ENCODE measurements at regions not wholly inside any gene's neighbourhood (a gene's known extent, or its start where the extent isn't known, plus 50 kb on each side); places are given as distances from the start of the nearest gene placed in this dataset.

GRCh38 chr19:27860309-27860934 is 1352.5 kb downstream of the UQCRFS1 start:
- TF ChIP-seq, protein P1, sequence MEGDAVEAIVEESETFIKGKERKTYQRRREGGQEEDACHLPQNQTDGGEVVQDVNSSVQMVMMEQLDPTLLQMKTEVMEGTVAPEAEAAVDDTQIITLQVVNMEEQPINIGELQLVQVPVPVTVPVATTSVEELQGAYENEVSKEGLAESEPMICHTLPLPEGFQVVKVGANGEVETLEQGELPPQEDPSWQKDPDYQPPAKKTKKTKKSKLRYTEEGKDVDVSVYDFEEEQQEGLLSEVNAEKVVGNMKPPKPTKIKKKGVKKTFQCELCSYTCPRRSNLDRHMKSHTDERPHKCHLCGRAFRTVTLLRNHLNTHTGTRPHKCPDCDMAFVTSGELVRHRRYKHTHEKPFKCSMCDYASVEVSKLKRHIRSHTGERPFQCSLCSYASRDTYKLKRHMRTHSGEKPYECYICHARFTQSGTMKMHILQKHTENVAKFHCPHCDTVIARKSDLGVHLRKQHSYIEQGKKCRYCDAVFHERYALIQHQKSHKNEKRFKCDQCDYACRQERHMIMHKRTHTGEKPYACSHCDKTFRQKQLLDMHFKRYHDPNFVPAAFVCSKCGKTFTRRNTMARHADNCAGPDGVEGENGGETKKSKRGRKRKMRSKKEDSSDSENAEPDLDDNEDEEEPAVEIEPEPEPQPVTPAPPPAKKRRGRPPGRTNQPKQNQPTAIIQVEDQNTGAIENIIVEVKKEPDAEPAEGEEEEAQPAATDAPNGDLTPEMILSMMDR (IDR thresholded peaks at IDR 0.05), result no peak
- TF ChIP-seq POLR2A (IDR thresholded peaks at IDR 0.05) (no peak), POLR2AphosphoS5 (IDR thresholded peaks at IDR 0.05) (no peak), EP300 (IDR thresholded peaks at IDR 0.05) (no peak)

Data from sigmoid colon (tissue), 4 donors.